ENCODE measurements at regions not wholly inside any gene's neighbourhood (a gene's known extent, or its start where the extent isn't known, plus 50 kb on each side); places are given as distances from the start of the nearest gene placed in this dataset.
A peak's percentile ranks its signal among the peaks of the same experiment; 100 is the strongest.

- no peak for DNase-seq (ENCODE audit: low read depth)
- H3K4me3 ChIP-seq (ENCODE audit: low read length), result no peak overlapping the region
- no peak for TF ChIP-seq CTCF (conservative IDR thresholded peaks at IDR 0.05; ENCODE audit: low read length)
These were observed 93.6 kb downstream of the GMNC start for GRCh38 chr3:190768891-190769290.

GRCh38 chr3:190767851-190768250, 94.6 kb downstream of the GMNC start:
- H3K4me3 ChIP-seq (ENCODE audit: low read length), result no peak overlapping the region
- TF ChIP-seq CTCF (conservative IDR thresholded peaks at IDR 0.05; ENCODE audit: low read length), result no peak
- no peak for DNase-seq (ENCODE audit: low read depth)

GRCh38 chr3:190764231-190765134, 98.0 kb downstream of the GMNC start:
- no peak for DNase-seq (ENCODE audit: low read depth)
- no peak overlapping the region for H3K4me3 ChIP-seq (ENCODE audit: low read length)
- TF ChIP-seq CTCF (conservative IDR thresholded peaks at IDR 0.05; ENCODE audit: low read length), result no peak

- no peak overlapping the region for H3K4me3 ChIP-seq (ENCODE audit: low read length)
- TF ChIP-seq CTCF (conservative IDR thresholded peaks at IDR 0.05; ENCODE audit: low read length), result no peak
- DNase-seq (ENCODE audit: low read depth), result no peak
These were observed 99.7 kb downstream of the GMNC start for GRCh38 chr3:190762801-190763200.

- peak; percentile 27 for DNase-seq (ENCODE audit: low read depth)
- TF ChIP-seq CTCF (conservative IDR thresholded peaks at IDR 0.05; ENCODE audit: low read length), result no peak
- no peak overlapping the region for H3K4me3 ChIP-seq (ENCODE audit: low read length)
These were observed 114.9 kb downstream of the GMNC start for GRCh38 chr3:190747571-190747970.

- DNase-seq (ENCODE audit: low read depth), result no peak
- no peak overlapping the region for H3K4me3 ChIP-seq (ENCODE audit: low read length)
- TF ChIP-seq CTCF (conservative IDR thresholded peaks at IDR 0.05; ENCODE audit: low read length), result no peak
These were observed 115.5 kb downstream of the GMNC start for GRCh38 chr3:190746986-190747385.

- no peak for TF ChIP-seq CTCF (conservative IDR thresholded peaks at IDR 0.05; ENCODE audit: low read length)
- H3K4me3 ChIP-seq (ENCODE audit: low read length), result no peak overlapping the region
- DNase-seq (ENCODE audit: low read depth), result no peak
These were observed 116.0 kb downstream of the GMNC start for GRCh38 chr3:190746531-190746930.
